Transverse colon (tissue), 4 donors: ENCODE measurements at regions not wholly inside any gene's neighbourhood (a gene's known extent, or its start where the extent isn't known, plus 50 kb on each side); places are given as distances from the start of the nearest gene placed in this dataset.
"Not testable (repeated sequence)": the region's sequence is repeated elsewhere in the genome, so short reads cannot be mapped to it uniquely, and the experiment has no call there.

Experiments
- DNase-seq: peaks from one replicate; pipeline ENCODE4 v3.0.0-alpha.2; 2019
- H3K27ac ChIP-seq, 4 donors: fragments of 200-600 bp; sonication (generic); 2 replicates each; pipeline ENCODE4 v1.5.1; 2016 to 2018; ENCODE audit warnings: inconsistent platforms in 4 of 4
- H3K27me3 ChIP-seq: fragments of 200-600 bp; sonication (generic); 2 replicates; pipeline ENCODE4 v1.5.1; 2017; ENCODE audit warnings: inconsistent platforms
- H3K36me3 ChIP-seq, 4 donors: fragments of 200-600 bp; sonication (generic); 2 replicates each; pipeline ENCODE4 v1.5.1; 2017 to 2019; ENCODE audit warnings: inconsistent platforms in 4 of 4
- H3K4me1 ChIP-seq, 4 donors: fragments of 200-600 bp; sonication (generic); 2 replicates each; pipeline ENCODE4 v1.5.1; 2017 to 2020; ENCODE audit warnings: inconsistent platforms in 4 of 4
- H3K4me3 ChIP-seq, 4 donors: fragments of 200-600 bp; sonication (generic); 1 replicate in 1 of 4; 2 replicates in 3 of 4; pipeline versions ENCODE4 v1.5.1 to v1.6.1; 2017 to 2019; ENCODE audit warnings: inconsistent platforms in 4 of 4
- H3K9me3 ChIP-seq, 2 donors: fragments of 200-600 bp; sonication (generic); 2 replicates each; pipeline ENCODE4 v1.5.1; 2017 to 2019; ENCODE audit warnings: inconsistent platforms in 2 of 2
- CTCF ChIP-seq, 5 experiments: fragments of 200-600 bp in 3 of 5; fragments of 450-650 bp in 2 of 5; sonication (generic) in 3 of 5; IDR thresholded peaks; 1 replicate in 2 of 5; 2 replicates in 3 of 5; pipeline ENCODE4 v1.5.1; 2016 to 2017; ENCODE audit warnings: antibody characterized with exemption in 5 of 5, inconsistent platforms in 3 of 5, mild to moderate bottlenecking in 2 of 5, moderate library complexity in 1 of 5
- EP300 ChIP-seq: sonication (generic); formaldehyde crosslinking; IDR thresholded peaks from one replicate; pipeline ENCODE4 v1.6.1; 2017; ENCODE audit warnings: antibody characterized with exemption, low read depth
- POLR2A ChIP-seq: fragments of 450-650 bp; IDR thresholded peaks from one replicate; pipeline ENCODE4 v1.6.1; 2016; ENCODE audit warnings: antibody characterized with exemption, mild to moderate bottlenecking, moderate library complexity
- POLR2AphosphoS5 ChIP-seq, 3 donors: sonication (generic); formaldehyde crosslinking; IDR thresholded peaks; one replicate each; pipeline ENCODE4 v1.6.1; 2016; ENCODE audit warnings: antibody characterized with exemption in 3 of 3
- WGBS, 2 donors: methylation state at CpG; one replicate each; pipeline ENCODE4 v1.1.5; 2018; ENCODE audit warnings: low coverage in 1 of 2; 5-methylcytosine and 5-hydroxymethylcytosine counted together
- in situ Hi-C, 4 donors: fragments of 200-750 bp; cut with MboI; loops; one replicate each; pipeline versions ENCODE4 v1.15.0 to v1.15.1; 2017; ENCODE audit warnings: low sequenced_read_pairs in 3 of 4, low pct_ligation_motif_present in 1 of 4, low pct_unique_long_range_greater_than_20kb in 1 of 4
- intact Hi-C: fragments of 100-400 bp; cut with DNase I; formaldehyde crosslinking; loops from one replicate; pipeline ENCODE4 v1.15.1; 2023; ENCODE audit warnings: low total_unique reads

DNA sequence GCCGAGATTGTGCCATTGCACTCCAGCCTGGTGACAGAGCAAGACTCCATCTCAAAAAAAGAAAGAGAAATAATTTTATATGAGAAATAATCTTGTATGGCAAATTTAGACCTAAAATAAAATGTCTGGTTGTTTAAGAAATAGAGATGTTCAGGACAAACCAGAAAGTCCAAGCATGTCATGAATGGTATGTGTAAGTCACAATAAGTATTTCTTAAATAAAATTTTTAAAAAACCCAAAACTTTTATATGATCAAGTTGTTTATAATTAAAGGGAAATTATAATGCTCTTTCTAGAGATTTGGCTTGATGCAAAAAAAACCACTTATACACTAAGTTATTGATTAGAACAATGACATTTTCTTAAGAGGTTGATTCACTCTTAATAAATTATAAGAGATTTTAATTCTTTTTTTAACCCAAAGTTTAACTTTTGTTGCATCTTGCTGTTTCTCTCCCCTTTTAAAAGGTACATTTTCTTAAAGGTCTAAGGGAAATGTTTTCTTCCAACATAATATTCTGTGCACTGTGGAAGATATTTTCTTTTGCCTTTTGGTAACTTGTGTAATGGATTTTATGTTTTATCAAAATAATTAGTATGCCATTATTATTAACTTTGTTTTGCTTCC is 105.7 kb downstream of the RTP4 start:
- WGBS, 2 donors = 80 to 96% methylated on average over 1 of the region's 1 CpG
- no peak for DNase-seq
- TF ChIP-seq POLR2AphosphoS5 (IDR thresholded peaks at IDR 0.05) = no peak
- TF ChIP-seq EP300 = no peak
- no peak for TF ChIP-seq POLR2A
- no peak for TF ChIP-seq CTCF (IDR thresholded peaks at IDR 0.05)
- in situ Hi-C loops = no loop called here
- intact Hi-C loops = no loop called here
- Histone ChIP-seq H3K27ac (no peak overlapping the region), H3K36me3 (no peaks in the 10 kb centered on the region), H3K27me3 (no peaks in the 10 kb centered on the region), H3K4me3 (no peak overlapping the region), H3K9me3 (peaks cover 11 to 20% of the 10 kb centered on the region in 2 donors), H3K4me1 (no peaks in the 10 kb centered on the region)

DNA sequence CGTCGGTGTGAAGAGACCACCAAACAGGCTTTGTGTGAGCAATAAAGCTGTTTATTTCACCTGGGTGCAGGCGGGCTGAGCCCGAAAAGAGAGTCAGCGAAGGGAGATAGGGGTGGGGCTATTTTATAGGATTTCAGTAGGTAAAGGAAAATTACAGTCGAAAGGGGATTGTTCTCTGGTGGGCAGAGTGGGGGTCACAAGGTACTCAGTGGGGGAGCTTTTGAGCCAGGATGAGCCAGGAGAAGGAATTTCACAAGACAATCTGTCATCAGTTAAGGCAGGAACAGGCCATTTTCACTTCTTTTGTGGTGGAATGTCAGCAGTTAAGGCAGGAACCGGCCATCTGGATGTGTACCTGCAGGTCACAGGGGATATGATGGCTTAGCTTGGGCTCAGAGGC is 98.1 kb downstream of the RTP4 start:
- in situ Hi-C loops, H3K36me3 ChIP-seq, H3K4me3 ChIP-seq, H3K27ac ChIP-seq, H3K4me1 ChIP-seq, DNase-seq, H3K27me3 ChIP-seq, intact Hi-C loops, H3K9me3 ChIP-seq: not testable (repeated sequence)
- WGBS, 2 donors = 66 to 76% methylated on average over 6 to 7 of the region's 7 CpGs

GRCh38 chr3:187465503-187465902 is 97.3 kb downstream of the RTP4 start:
- 84 to 87% methylated on average over 4 of the region's 4 CpGs for WGBS, 2 donors
- Histone ChIP-seq H3K4me3 (no peak overlapping the region), H3K27ac (no peak overlapping the region), H3K27me3 (no peaks in the 10 kb centered on the region), H3K4me1 (no peaks in the 10 kb centered on the region), H3K36me3 (no peaks in the 10 kb centered on the region), H3K9me3 (no peaks in the 10 kb centered on the region)
- in situ Hi-C loops = no loop called here
- intact Hi-C loops = no loop called here
- TF ChIP-seq POLR2AphosphoS5 (IDR thresholded peaks at IDR 0.05) (no peak), CTCF (IDR thresholded peaks at IDR 0.05) (no peak), POLR2A (no peak), EP300 (no peak)
- DNase-seq = no peak

- WGBS, 2 donors = 90 to 95% methylated on average over 4 of the region's 4 CpGs
- Histone ChIP-seq H3K36me3 (no peaks in the 10 kb centered on the region), H3K27ac (no peak overlapping the region), H3K4me1 (no peaks in the 10 kb centered on the region), H3K4me3 (no peak overlapping the region), H3K27me3 (no peaks in the 10 kb centered on the region), H3K9me3 (no peaks in the 10 kb centered on the region)
- intact Hi-C loops (no loop called here), in situ Hi-C loops (no loop called here)
- no peak for DNase-seq
- TF ChIP-seq POLR2AphosphoS5 (IDR thresholded peaks at IDR 0.05) (no peak), CTCF (IDR thresholded peaks at IDR 0.05) (no peak), POLR2A (no peak), EP300 (no peak)
These were observed 96.5 kb downstream of the RTP4 start for GRCh38 chr3:187464682-187465081.

- Histone ChIP-seq H3K27me3 (no peaks in the 10 kb centered on the region), H3K36me3 (no peaks in the 10 kb centered on the region), H3K4me3 (no peak overlapping the region), H3K27ac (no peak overlapping the region), H3K4me1 (no peaks in the 10 kb centered on the region), H3K9me3 (no peaks in the 10 kb centered on the region)
- DNase-seq = no peak
- intact Hi-C loops (no loop called here), in situ Hi-C loops (no loop called here)
- TF ChIP-seq EP300 (no peak), POLR2AphosphoS5 (IDR thresholded peaks at IDR 0.05) (no peak), CTCF (IDR thresholded peaks at IDR 0.05) (no peak), POLR2A (no peak)
- 68 to 70% methylated on average over 2 of the region's 2 CpGs for WGBS, 2 donors
These were observed 90.7 kb downstream of the RTP4 start for GRCh38 chr3:187458921-187459320.
